SK-N-SH treated with all-trans-retinoic acid at 6 μM for 48 hours (cell line): ENCODE measurements at regions not wholly inside any gene's neighbourhood (a gene's known extent, or its start where the extent isn't known, plus 50 kb on each side); places are given as distances from the start of the nearest gene placed in this dataset.

Source experiments
- ATAC-seq: fragments of 200-7000 bp; cut with Tn5 transposase; 3 replicates; pipeline ENCODE4 v1.9.1; 2020; ENCODE audit warnings: mild to moderate bottlenecking, moderate library complexity
- ARNTL ChIP-seq: fragments of 450-650 bp; formaldehyde crosslinking; IDR thresholded peaks from 2 replicates; pipeline ENCODE4 v1.5.0; 2020; ENCODE audit warnings: low read depth, mild to moderate bottlenecking, moderate library complexity, borderline replicate concordance
- BACH2 ChIP-seq: fragments of 250-450 bp; sonication (Bioruptor Pico); IDR thresholded peaks from 2 replicates; pipeline ENCODE4 v1.9.0; 2021; ENCODE audit warnings: mild to moderate bottlenecking, borderline replicate concordance
- CREB5 ChIP-seq: fragments of 250-450 bp; sonication (Bioruptor Pico); IDR thresholded peaks from 2 replicates; pipeline ENCODE4 v1.5.1; 2020; ENCODE audit warnings: low read depth, mild to moderate bottlenecking, moderate library complexity
- CSDC2 ChIP-seq: fragments of 250-450 bp; sonication (Bioruptor Pico); IDR thresholded peaks from 2 replicates; pipeline ENCODE4 v1.5.0; 2020; ENCODE audit warnings: mild to moderate bottlenecking, moderate library complexity
- CSRNP3 ChIP-seq: fragments of 250-450 bp; sonication (Bioruptor Pico); IDR thresholded peaks from 2 replicates; pipeline ENCODE4 v1.5.1; 2021; ENCODE audit warnings: mild to moderate bottlenecking, moderate library complexity
- ESRRG ChIP-seq: fragments of 250-450 bp; sonication (Bioruptor Pico); IDR thresholded peaks from 2 replicates; pipeline ENCODE4 v1.6.1; 2021; ENCODE audit warnings: mild to moderate bottlenecking
- GLIS3 ChIP-seq: fragments of 250-450 bp; sonication (Bioruptor Pico); IDR thresholded peaks from 2 replicates; pipeline ENCODE4 v1.5.0; 2020; ENCODE audit warnings: mild to moderate bottlenecking, moderate library complexity
- ISL1 ChIP-seq: fragments of 250-450 bp; sonication (Bioruptor Pico); IDR thresholded peaks from 2 replicates; pipeline ENCODE4 v2.1.2; 2022; ENCODE audit warnings: mild to moderate bottlenecking, moderate library complexity
- OSR1 ChIP-seq: fragments of 250-450 bp; sonication (Bioruptor Pico); IDR thresholded peaks from 2 replicates; pipeline ENCODE4 v1.8.0; 2022; ENCODE audit warnings: moderate library complexity, mild to moderate bottlenecking, inconsistent platforms
- POU6F1 ChIP-seq: fragments of 250-450 bp; sonication (Bioruptor Pico); IDR thresholded peaks from 2 replicates; pipeline ENCODE4 v1.8.0; 2021; ENCODE audit warnings: low read depth, mild to moderate bottlenecking, moderate library complexity, borderline replicate concordance
- PPARA ChIP-seq: fragments of 250-450 bp; sonication (Bioruptor Pico); IDR thresholded peaks from 2 replicates; pipeline ENCODE4 v1.5.0; 2020; ENCODE audit warnings: mild to moderate bottlenecking, borderline replicate concordance
- RARB ChIP-seq: fragments of 250-450 bp; sonication (Bioruptor Pico); IDR thresholded peaks from 2 replicates; pipeline ENCODE4 v1.8.0; 2021; ENCODE audit warnings: mild to moderate bottlenecking, moderate library complexity
- SNAI2 ChIP-seq: fragments of 250-450 bp; sonication (Bioruptor Pico); IDR thresholded peaks from 2 replicates; pipeline ENCODE4 v1.5.0; 2020; ENCODE audit warnings: mild to moderate bottlenecking, moderate library complexity
- TCF4 ChIP-seq: fragments of 250-450 bp; sonication (Bioruptor Pico); IDR thresholded peaks from 2 replicates; pipeline ENCODE4 v1.8.0; 2021; ENCODE audit warnings: mild to moderate bottlenecking, moderate library complexity, borderline replicate concordance
- TOX ChIP-seq: fragments of 250-450 bp; sonication (Bioruptor Pico); IDR thresholded peaks from 2 replicates; pipeline ENCODE4 v1.8.0; 2021; ENCODE audit warnings: mild to moderate bottlenecking, moderate library complexity, borderline replicate concordance
- TSHZ2 ChIP-seq: fragments of 250-450 bp; sonication (Bioruptor Pico); IDR thresholded peaks from 2 replicates; pipeline ENCODE4 v1.5.0; 2020; ENCODE audit warnings: mild to moderate bottlenecking, moderate library complexity
- ZC3H10 ChIP-seq: fragments of 250-450 bp; sonication (Bioruptor Pico); IDR thresholded peaks from 2 replicates; pipeline ENCODE4 v1.5.1; 2021; ENCODE audit warnings: mild to moderate bottlenecking, moderate library complexity
- ZFP3 ChIP-seq: fragments of 250-450 bp; sonication (Bioruptor Pico); IDR thresholded peaks from 2 replicates; pipeline ENCODE4 v1.5.0; 2020; ENCODE audit warnings: mild to moderate bottlenecking, moderate library complexity
- ZNF565 ChIP-seq: fragments of 450-650 bp; formaldehyde crosslinking; conservative IDR thresholded peaks from 2 replicates; pipeline ENCODE4 v1.5.0; 2020; ENCODE audit warnings: low read depth, mild to moderate bottlenecking, moderate library complexity
- ZNF70 ChIP-seq: fragments of 450-650 bp; formaldehyde crosslinking; IDR thresholded peaks from 2 replicates; pipeline ENCODE4 v1.5.0; 2020; ENCODE audit warnings: mild to moderate bottlenecking, moderate library complexity
- ZNF8 ChIP-seq: fragments of 450-650 bp; formaldehyde crosslinking; IDR thresholded peaks from 2 replicates; pipeline ENCODE4 v1.5.0; 2020; ENCODE audit warnings: mild to moderate bottlenecking, moderate library complexity

GRCh38 chr6:28774292-28775051, 149.3 kb downstream of the TRIM27 start:
- TF ChIP-seq ZNF8 (CRISPR knock-in tag) (no peak), ZFP3 (CRISPR knock-in tag) (no peak), ARNTL (no peak), CSDC2 (CRISPR knock-in tag) (no peak), ESRRG (CRISPR knock-in tag) (no peak), TCF4 (CRISPR knock-in tag) (no peak), BACH2 (CRISPR knock-in tag) (no peak), ZNF565 (no peak), ZC3H10 (no peak), ISL1 (CRISPR knock-in tag) (no peak), GLIS3 (no peak), RARB (no peak), CSRNP3 (no peak), CREB5 (CRISPR knock-in tag) (no peak), TOX (CRISPR knock-in tag) (no peak), POU6F1 (CRISPR knock-in tag) (no peak), OSR1 (no peak), ZNF70 (CRISPR knock-in tag) (no peak), TSHZ2 (CRISPR knock-in tag) (no peak)
- no peak for ATAC-seq

GRCh38 chr6:28775052-28775376, 148.8 kb downstream of the TRIM27 start:
- ATAC-seq = no peak
- TF ChIP-seq CREB5 (CRISPR knock-in tag) (no peak), ZNF70 (CRISPR knock-in tag) (no peak), TSHZ2 (CRISPR knock-in tag) (no peak), SNAI2 (CRISPR knock-in tag) (no peak), ZFP3 (CRISPR knock-in tag) (no peak), CSDC2 (CRISPR knock-in tag) (no peak), TCF4 (CRISPR knock-in tag) (no peak), ZC3H10 (no peak), BACH2 (CRISPR knock-in tag) (no peak), ARNTL (no peak), PPARA (CRISPR knock-in tag) (no peak)
